H54 (cell line): ENCODE measurements at regions not wholly inside any gene's neighbourhood (a gene's known extent, or its start where the extent isn't known, plus 50 kb on each side); places are given as distances from the start of the nearest gene placed in this dataset.

Source experiments
- DNase-seq: peaks from one replicate; pipeline ENCODE4 v3.0.0; 2011; ENCODE audit warnings: low spot score, mixed read lengths; ENCODE audit not compliant: insufficient read length
- FAIRE-seq: peaks from 3 replicates; lab custom pipeline; 2011; peaks lifted over from hg19 to GRCh38; lab: Jason Lieb, UNC
- POLR2A ChIP-seq: IDR thresholded peaks from 2 replicates; pipeline ENCODE4 v1.6.1; 2011; ENCODE audit warnings: low read depth, mild to moderate bottlenecking, low read length

DNA sequence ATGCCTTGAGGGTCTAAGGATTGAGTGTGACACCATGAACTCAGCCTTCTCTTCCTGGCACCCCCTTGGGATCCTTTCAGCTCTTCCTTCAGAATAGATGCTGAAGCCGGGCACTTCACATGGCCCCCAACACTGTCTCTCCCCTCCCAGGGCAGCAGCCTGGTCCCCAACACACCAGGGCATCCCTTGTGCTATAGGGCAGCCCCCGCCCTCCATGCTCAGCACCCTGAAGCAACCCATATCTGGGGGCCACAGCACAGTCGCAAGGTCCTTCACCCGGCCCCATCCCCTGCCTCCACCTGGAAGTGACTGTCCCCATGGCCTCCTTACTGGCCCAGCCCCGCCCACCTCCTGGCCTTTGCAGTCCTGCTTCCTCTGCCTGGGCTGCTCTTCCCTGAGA lies 143.1 kb downstream of the C16orf95 start:
- DNase-seq: no peak
- FAIRE-seq: no peak
- no peak for TF ChIP-seq POLR2A

DNA sequence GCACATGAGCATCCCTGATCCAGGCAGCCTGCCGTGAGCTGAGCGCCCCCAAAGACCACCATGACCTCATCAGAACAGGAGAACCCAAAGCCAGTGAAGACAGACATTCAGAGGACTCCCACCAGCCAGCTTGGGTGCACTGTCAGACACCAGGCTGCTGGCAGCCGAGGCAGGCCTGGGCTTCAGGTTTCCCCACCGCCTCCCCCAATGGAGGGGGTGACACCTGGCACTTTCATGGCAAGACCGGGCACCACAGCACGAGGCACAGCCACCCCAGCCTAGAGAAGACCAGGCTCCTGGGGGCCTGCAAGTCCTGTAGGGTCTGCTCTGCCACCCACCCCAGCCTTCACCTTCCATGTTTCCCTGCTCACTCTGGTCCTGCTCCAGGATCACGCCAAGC lies 140.5 kb downstream of the C16orf95 start:
- FAIRE-seq: no peak
- no peak for DNase-seq
- TF ChIP-seq POLR2A: no peak

DNA sequence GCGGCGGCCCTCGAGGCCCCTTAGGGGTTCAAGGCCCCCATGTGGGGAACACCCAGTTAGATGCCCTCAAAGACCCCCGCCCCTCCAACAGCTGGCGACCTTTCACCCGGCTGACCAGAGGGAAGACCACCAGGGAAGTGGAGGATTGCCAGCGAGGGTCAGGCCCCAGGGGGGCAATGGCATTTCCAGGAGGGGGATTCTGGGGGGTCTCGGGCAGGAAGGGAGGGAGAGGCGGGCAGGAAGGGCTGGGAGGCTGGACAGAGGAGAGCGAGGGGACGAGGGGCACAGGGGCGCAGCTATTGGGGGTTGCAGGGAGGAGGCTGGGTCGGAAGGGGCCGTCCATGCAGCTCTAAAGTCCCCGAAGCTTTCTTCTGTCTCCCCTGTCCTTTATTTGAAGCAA lies 139.5 kb downstream of the C16orf95 start:
- FAIRE-seq (no peak), DNase-seq (no peak)
- TF ChIP-seq POLR2A: no peak

DNA sequence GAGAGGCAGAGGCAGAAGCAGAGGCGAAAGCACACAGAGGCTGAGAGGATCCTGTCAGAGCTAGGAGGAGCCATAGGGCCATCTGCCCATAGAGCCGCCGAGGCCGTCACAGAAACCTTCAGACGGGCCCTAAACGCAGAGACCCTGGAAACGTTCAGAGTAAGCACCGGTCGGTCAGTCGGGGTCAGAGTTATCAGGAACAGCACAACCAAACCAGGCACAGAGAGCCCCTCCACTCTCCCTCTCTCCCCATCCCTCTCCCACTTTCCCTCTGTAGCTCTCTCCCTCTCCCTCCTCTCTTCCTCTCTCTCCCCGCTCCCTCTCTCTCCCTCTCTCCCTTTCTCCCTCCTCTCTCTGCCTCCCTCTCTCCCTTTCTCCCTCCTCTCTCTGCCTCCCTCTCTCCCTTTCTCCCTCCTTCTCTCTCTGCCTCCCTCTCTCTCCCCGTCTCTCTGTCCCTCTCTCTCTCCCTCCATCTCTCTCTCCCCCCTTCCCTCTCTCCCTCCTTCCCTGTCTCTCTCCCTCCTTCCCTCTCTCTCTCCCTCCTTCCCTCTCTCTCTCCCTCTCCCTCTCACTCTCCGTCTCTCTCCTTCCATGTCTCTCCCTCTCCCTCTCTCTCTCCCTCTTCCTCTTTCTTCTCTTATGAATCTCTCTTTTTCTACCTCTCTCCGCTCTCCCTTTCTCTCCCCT lies 138.9 kb downstream of the C16orf95 start:
- TF ChIP-seq POLR2A: no peak
- DNase-seq (no peak), FAIRE-seq (no peak)

DNA sequence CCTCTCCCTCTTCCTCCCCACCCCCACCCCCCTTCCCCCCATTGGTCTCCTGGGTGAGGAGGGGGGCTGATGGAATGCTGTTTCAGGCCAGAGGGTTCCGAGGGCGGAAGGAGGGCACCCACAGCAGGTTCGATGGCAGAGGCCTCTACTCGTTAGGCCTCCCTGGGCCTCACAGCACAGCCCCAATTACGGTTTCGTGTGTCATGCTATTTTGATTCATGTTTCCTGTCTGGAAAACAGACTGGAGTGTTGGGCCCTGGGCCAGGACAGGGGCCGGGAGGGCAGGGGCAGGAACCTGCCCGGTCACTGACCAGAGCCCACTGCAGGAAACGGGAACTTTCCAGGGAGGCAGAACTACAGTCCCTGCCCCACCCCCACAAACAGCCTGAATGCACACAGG lies 138.2 kb downstream of the C16orf95 start:
- FAIRE-seq (peak; percentile 30), DNase-seq (peak; percentile 79)
- no peak for TF ChIP-seq POLR2A

DNA sequence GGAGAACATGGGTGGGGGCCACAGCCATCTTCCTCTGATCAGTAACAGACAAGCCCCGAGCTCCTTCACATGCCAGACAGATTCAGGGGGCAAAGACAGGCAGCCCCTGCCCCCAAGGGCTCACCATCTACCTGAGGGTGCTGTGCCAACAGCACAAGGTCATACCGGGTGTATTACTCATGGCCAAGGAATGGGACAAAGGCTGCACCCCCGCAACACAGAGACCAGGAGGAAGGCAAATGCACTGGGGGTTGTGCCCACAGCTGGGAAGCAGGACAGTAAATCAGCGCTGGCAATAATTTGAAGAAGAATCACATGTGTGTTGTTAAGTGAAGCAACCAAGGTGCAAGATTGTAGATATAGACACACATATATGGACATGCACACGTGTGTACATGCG lies 137.1 kb downstream of the C16orf95 start:
- TF ChIP-seq POLR2A: no peak
- no peak for FAIRE-seq
- DNase-seq: no peak

DNA sequence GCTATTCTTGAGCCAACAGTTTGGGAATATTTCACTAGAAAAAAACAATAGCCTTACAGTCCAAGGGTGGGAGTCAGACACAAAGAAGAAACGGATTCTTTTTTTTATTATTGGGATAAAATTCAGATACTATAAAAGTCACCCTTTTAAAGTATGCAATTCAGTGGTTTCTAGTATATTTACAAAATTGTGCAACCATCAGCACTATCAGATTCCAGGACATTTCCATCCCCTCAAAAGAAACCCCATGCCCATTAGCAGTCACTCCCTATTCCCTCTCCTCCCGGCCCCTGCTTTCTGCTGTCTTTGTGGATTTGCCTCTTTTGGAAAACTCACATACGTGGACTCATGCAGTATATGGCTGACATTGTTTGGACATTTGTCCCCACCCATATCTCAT lies 134.4 kb downstream of the C16orf95 start:
- FAIRE-seq: no peak
- TF ChIP-seq POLR2A: no peak
- no peak for DNase-seq

DNA sequence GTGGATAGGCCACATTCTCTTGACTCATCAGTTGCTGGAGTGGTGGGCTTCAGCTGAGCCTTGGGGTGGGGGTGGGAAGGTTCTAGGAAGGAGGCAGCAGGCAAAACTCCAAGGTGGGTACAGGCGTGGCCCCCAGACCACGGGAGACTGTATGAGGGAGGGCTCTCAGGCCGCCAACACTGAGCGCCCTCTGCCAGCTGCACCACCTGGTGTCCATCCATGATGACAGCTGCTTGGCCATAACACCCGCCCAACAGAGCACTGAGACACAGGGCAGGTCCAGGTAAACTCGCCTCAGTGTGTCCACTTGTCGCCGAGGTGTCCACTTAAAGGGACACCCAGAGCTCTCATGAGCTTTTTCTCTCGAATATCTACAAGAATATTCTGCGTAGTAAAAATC lies 133.5 kb downstream of the C16orf95 start:
- DNase-seq (no peak), FAIRE-seq (no peak)
- no peak for TF ChIP-seq POLR2A

DNA sequence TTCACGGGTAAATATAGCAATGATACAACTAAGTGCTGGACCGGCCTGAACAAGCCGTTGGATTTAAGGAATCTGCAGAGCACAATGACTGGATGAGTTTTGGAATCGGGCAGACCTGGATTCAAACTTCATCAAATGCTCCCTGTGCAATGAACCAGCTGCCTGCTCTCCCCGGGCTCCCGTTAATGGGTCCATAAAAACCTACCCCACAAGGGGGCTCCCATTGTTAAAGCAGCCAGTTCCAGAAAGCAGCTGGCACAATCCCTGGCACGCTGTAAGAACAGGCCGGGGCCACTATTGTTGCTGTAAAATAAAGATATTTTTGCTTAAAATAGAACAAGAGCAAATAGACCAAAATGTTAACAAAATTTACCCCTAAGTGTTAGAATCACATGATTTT lies 131.9 kb downstream of the C16orf95 start:
- DNase-seq: no peak
- no peak for FAIRE-seq
- no peak for TF ChIP-seq POLR2A

DNA sequence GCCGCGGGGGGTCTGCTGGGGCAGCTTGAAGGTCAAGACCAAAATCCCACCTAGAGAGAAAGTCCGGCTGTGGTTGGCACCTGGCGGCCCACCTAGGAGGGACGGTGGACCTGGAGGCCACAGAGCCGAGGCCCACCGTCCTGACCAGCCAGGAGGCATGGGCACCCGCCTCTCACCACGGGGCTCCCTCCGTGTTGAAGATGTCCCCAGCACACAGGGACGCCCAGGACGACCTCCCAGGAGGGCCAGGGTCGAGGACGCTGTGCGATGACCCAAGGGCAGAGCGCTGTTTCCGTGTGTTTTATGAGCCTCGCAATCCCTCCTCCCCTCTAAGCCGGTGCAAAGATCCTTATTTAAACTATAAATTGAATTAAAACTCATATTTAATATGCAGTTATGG lies 131.2 kb downstream of the C16orf95 start:
- DNase-seq: no peak
- no peak for FAIRE-seq
- TF ChIP-seq POLR2A: no peak

DNA sequence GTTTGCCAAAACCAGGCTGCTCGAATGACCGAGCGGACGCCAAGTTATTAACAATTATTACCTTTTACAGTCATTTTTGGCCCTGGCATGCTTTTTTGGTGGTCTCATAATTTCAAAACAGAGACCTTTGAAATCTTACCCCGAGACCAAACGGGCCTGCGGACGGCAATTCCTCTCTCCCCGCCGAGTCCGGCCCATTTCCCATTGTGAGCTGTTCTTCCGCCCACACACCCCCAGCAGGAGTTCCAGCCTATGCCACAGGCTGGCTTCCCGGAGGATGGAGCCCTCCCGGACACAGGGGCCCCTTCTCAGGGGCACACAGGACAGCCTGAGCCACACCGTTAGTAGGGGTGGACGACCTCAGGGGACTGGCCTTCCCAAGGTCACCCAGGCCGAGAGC lies 130.7 kb downstream of the C16orf95 start:
- FAIRE-seq (no peak), DNase-seq (no peak)
- TF ChIP-seq POLR2A: no peak

DNA sequence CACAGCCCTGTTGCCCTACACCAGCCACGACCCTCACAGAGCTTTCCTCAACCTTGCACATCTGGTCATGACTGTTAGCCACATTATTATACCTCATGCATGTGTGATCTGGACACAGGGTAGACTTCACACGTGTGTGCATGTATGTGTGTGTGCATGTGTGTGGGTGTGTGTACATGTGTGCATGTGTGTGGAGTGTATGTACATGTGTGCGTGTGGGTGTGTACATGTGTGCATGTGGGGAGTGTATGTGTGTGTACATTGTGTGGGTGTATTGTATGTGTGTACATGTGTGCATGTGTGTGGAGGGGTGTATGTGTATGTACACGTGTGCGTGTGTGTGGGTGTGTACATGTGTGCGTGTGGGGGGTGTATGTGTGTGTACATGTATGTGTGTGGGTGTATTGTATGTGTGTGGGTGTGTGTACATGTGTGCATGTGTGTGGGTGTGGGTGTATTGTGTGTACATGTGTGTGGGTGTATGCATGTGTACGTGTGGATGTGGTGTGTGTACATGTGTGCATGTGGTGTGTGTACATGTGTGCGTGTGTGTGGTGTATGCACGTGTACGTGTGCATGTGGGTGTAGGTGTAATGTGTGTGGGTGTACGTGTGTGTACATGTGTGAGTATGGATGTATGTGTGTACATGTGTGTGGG lies 130.2 kb downstream of the C16orf95 start:
- DNase-seq (no peak), FAIRE-seq (no peak)
- TF ChIP-seq POLR2A: no peak

DNA sequence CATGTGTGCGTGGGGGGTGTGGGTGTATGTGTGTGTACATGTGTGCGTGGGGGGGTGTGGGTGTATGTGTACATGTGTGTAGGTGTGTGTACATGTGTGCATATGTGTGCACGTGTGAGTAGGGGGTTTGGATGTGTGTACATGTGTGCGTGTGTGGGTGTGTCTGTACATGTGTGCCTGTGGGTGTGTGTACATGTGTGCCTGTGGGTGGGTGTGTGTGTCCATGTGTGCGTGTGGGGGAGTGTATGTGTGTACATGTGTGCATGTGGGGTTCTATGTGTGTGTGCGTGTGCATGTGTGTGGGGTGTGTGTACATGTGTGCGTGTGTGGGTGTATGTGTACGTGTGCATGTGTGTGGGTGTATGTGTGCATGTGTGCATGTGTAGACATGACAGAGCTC lies 129.1 kb downstream of the C16orf95 start:
- DNase-seq (no peak), FAIRE-seq (no peak)
- no peak for TF ChIP-seq POLR2A

DNA sequence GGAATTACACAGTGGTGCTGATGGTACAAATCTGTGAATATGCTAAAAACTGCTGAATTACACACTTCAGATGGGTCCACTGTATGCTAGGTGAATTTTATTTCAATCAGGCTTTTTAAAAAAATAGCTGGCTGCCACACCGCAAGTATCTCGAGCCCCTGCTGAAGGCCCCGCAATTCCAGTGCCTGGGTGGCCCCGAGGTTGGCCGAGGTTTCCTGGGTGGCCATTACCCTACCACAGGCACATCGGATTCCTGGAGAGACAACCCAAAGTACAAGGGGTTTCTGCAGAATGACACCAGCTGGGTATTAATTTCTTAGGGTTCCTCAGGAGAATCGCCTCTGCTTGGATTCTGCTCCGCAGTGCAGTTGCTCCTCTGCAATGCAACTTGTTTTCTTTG lies 127.8 kb downstream of the C16orf95 start:
- FAIRE-seq (no peak), DNase-seq (no peak)
- TF ChIP-seq POLR2A: no peak
